HG03066 (cell line): ENCODE measurements at regions not wholly inside any gene's neighbourhood (a gene's known extent, or its start where the extent isn't known, plus 50 kb on each side); places are given as distances from the start of the nearest gene placed in this dataset.
"Not testable (repeated sequence)": the region's sequence is repeated elsewhere in the genome, so short reads cannot be mapped to it uniquely, and the experiment has no call there.

Experiments used
- ATAC-seq: cut with Tn5 transposase; IDR thresholded peaks from one replicate; pipeline ENCODE4 v1.9.1; 2021; ENCODE audit warnings: low read depth; ENCODE audit not compliant: unreplicated experiment

- no peak for ATAC-seq
These were observed 183.2 kb upstream of the MAP3K1 start for GRCh38 chr5:56632199-56632598.

- no peak for ATAC-seq
These were observed 183.6 kb upstream of the MAP3K1 start for GRCh38 chr5:56631719-56632118.

GRCh38 chr5:56628616-56629015 is 186.7 kb upstream of the MAP3K1 start:
- ATAC-seq, result not testable (repeated sequence)

- no peak for ATAC-seq
These were observed 189.8 kb upstream of the MAP3K1 start for GRCh38 chr5:56625541-56625940.

GRCh38 chr5:56624751-56625150 is 190.6 kb upstream of the MAP3K1 start:
- no peak for ATAC-seq

GRCh38 chr5:56622141-56622540 is 193.2 kb upstream of the MAP3K1 start:
- ATAC-seq, result no peak

- ATAC-seq, result no peak
These were observed 194.3 kb upstream of the MAP3K1 start for GRCh38 chr5:56620903-56621677.

DNA sequence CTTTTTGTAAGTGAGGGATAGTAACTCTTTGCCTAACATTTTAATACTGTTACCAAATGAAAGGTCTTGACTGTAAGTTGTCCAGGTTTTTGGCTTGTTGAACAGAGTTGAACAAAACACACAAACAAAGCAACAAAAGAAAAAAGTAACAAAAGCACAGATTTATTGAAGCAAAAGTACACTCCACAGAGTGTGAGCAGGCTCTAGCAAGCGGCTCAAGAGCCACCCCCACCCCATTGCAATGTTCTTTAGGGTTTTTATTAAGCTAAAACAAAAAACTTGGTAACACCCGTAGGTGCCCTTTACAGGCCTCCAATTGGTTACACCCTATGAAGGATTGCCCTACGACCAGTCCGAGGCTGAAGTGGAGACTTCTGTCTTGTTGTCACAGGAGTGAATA is 197.4 kb upstream of the MAP3K1 start:
- no peak for ATAC-seq

DNA sequence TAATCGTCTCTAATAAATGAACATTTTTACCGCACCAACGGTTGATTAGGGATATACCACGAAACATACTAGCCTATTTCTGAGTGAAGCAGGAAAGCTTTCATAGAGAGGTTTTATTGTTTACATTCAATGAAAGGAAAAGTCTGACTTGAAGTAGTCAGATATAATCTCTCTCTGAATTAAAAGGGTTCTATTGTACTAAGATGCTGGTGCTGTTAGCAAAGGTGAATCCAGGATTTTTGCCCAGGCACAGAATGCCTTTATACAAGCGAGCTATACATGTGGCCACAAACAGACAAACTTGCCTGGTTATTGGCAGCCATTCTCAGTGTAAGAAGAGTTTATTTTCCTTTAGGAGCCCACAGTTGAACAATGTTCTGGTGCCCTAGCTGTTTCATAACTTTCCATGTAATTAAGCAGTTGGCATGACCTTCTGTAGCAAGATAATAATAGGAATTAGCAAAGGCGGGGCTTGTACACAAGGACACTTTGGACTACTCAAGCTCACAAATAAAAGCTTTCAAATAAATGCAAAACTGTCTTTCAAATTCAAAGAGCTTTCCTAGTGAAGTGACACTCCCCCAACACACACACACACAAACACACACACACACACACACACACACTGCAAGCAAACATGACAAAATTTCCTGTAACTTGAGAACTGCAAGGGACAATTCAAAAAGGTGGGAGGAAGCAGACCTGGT is 198.7 kb upstream of the MAP3K1 start:
- ATAC-seq, result no peak

- ATAC-seq, result no peak
These were observed 199.8 kb upstream of the MAP3K1 start for GRCh38 chr5:56615361-56616153.

DNA sequence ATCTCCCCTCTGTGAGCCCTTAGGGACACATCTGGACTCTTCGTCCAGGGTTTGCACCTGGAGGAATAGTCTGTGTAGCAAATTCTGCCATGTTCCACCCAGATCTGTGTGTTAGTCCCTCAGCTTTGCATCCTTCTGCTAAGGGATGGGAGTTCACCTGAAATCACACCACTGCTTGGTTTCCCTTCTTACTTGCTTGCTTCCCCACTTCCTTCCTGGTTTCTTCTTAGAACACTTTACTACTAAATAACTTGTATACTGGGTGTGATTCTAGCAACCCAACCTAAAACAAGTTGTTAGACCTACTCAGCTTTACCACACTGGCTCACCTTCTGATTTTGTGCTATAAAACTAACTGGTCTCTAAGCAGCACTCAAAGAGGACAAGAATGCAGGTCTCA is 202.6 kb upstream of the MAP3K1 start:
- ATAC-seq, result no peak

- no peak for ATAC-seq
These were observed 203.0 kb upstream of the MAP3K1 start for GRCh38 chr5:56612353-56612752.

- no peak for ATAC-seq
These were observed 205.2 kb upstream of the MAP3K1 start for GRCh38 chr5:56610093-56610698.

DNA sequence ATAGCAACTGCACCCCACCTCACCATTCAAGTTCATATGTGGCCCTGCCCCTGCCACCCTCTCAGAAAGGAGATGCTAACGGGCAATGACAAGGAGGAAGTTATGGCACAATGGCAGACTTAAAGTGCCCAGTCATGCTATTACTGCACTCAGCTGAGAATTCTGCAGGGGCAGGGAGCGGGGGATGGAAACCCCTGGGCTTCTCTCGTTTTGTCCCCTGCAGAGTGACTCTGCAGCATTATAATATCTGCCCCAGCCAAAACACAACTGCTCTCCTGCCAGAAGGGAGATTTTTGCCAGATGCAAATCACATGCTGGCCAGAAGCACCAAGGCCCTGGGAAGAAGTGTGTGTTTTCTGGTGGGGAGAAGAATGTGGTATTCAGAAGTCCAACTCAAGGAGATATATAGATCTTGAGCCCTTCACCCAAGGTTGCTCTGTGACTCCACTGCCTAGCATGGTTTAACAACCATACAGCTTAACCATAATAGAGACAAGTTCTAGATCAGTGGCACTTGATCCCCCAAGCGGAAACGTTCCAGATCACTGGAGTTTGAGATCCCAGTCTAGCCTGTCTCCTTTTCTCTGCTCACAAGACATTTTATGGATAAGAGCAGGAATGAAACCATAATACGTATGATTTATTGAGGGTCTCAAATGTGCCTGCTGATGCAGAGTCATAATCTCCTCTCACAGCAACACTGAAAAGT is 207.0 kb upstream of the MAP3K1 start:
- ATAC-seq, result no peak

DNA sequence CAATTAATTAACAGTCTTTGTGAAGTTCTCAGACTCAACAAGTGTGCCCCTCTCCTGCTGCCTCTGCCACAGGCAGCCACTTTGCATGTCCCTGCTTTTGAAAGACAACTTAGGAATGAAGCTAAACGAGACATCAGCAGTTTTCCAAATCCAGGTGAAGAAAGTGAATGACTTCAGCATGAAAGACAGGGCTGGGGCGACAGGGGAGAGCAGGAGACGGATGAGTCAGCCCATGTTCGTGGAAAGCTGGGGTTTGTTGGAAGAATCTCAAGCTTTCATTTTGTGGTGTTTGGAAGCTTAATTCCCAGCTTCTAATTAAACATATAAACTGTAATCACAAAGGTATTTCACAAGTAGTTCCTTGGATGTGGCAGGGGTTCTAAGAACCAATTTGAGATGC is 207.8 kb upstream of the MAP3K1 start:
- no peak for ATAC-seq

DNA sequence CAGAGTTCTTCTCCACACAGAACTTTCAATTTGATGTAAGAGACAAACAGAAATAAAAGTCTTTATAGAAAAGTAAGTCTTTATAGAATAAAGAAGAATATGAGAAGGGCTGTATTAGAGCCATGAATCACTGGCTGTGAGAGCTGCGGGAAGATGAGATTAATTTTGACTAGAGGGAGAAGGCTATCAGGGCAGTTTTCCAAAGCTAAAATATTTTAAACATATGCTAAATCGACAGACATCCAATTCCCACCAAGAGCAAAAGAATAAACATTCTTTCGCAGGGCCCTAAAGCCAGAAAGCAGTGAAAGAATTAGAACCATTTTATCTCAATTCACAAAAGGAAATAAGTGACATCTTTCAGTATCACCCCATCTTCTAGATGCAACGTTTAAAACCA is 208.3 kb upstream of the MAP3K1 start:
- no peak for ATAC-seq

DNA sequence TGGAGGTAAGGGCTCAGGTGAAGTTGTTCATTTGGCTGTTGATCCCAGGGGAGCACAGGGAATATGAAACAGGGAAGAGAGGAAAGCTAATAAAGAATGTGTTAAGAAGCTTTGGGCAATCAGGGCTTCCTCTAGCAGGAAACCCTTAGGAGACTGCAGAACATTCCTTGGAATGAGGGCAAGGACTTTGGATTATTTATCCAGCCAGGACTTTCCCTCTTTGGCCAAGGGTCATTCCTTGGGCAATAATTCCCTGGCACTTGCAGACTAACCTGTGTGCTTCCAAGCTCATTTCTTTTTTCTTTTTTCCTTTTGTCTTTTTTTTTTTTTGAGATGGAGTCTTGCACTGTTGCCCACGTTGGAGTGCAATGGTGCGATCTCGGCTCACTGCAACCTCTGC is 209.2 kb upstream of the MAP3K1 start:
- no peak for ATAC-seq

- ATAC-seq, result no peak
These were observed 210.1 kb upstream of the MAP3K1 start for GRCh38 chr5:56605231-56605630.

DNA sequence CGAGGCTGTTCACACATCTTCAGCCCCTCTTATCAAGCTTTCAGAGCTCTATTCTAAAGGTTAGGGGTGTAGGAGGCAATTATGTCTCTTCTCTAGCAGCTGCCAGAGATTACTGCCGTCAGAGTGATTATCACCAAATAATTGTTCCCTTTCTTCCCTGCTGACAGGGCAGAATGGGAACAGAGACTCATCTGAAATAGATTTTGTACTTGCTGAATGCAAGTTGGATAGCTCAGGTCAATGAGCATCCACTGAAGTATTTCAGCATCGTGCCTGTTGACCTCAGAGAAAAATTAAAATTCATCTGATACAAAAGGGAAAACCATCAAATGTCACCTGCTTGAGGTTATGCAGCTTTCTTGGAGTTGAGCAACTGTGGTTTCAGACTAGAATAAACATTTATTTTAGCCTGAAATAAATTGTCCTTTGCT is 213.7 kb upstream of the MAP3K1 start:
- no peak for ATAC-seq

GRCh38 chr5:56598941-56599340 is 216.4 kb upstream of the MAP3K1 start:
- no peak for ATAC-seq
